Urinary bladder (tissue), 3 donors: ENCODE measurements at regions not wholly inside any gene's neighbourhood (a gene's known extent, or its start where the extent isn't known, plus 50 kb on each side); places are given as distances from the start of the nearest gene placed in this dataset.

Source experiments
- DNase-seq: peaks from one replicate; pipeline ENCODE4 v3.0.0-alpha.2; 2015; ENCODE audit errors: extremely low spot score
- H3K27ac ChIP-seq: one replicate; pipeline ENCODE4 v1.5.1; 2013; ENCODE audit warnings: low read depth, mild to moderate bottlenecking, moderate library complexity
- H3K36me3 ChIP-seq: one replicate; pipeline ENCODE4 v1.6.1; 2013; ENCODE audit warnings: mild to moderate bottlenecking, moderate library complexity; ENCODE audit not compliant: insufficient read depth
- H3K4me1 ChIP-seq: one replicate; pipeline ENCODE4 v1.6.1; 2013; ENCODE audit warnings: mild to moderate bottlenecking, moderate library complexity; ENCODE audit not compliant: insufficient read depth
- H3K4me3 ChIP-seq: one replicate; pipeline ENCODE4 v1.5.1; 2013; ENCODE audit warnings: low read depth, low read length
- WGBS: extraction: QIAGEN DNeasy Blood & Tissue Kit; methylation state at CpG from one replicate; pipeline ENCODE4 v1.1.7; 2013; 5-methylcytosine and 5-hydroxymethylcytosine counted together
- donor health status: healthy with polysubstance abuse.
- donor health status: healthy.

- no peak overlapping the region for H3K27ac ChIP-seq
- H3K4me3 ChIP-seq, result no peak overlapping the region
- H3K36me3 ChIP-seq, result no peaks in the 10 kb centered on the region
- DNase-seq, result no peak
- 92% methylated on average over 3 of the region's 3 CpGs for WGBS
- no peaks in the 10 kb centered on the region for H3K4me1 ChIP-seq
Observed at GRCh38 chr7:116310141-116310540, 99.8 kb downstream of the TES start.

- 96% methylated on average over 3 of the region's 3 CpGs for WGBS
- H3K27ac ChIP-seq, result no peak overlapping the region
- no peak for DNase-seq
- H3K36me3 ChIP-seq, result no peaks in the 10 kb centered on the region
- no peak overlapping the region for H3K4me3 ChIP-seq
- peaks cover 2% of the 10 kb centered on the region for H3K4me1 ChIP-seq
Observed at GRCh38 chr7:116311259-116311658, 100.9 kb downstream of the TES start.

DNA sequence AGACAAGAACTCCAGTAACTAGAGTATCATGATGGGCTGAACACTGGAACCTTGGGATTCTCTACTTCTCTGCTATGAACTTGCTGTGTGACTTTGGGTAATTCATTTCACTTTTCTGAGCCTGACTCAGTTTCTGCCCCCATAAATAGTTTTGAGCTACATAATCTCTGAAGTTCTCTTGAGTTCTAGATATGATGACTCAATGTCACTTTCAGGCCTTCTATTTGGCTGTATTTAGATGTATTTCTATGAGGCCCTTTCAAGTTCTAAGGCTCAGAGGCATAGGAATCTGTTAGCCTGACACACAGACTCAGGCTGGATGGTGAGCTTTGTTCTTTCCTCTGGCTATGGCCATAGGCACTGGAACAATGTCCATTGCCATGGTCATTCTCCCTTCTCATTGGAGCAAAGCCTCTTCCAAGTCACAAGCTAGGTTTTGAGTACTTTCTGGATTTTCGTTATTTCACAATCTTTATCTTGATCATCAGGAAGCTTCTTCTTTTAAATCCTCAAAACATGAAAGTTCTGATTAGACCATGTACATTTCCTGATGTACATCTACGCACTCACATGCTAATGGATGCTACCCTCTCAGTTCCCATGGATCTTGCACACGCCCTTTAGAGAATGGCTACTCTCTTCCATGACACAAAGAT is 101.6 kb downstream of the TES start:
- Histone ChIP-seq H3K4me1 (peaks cover 2% of the 10 kb centered on the region), H3K36me3 (no peaks in the 10 kb centered on the region), H3K4me3 (no peak overlapping the region), H3K27ac (no peak overlapping the region)
- DNase-seq, result no peak
- WGBS, result 96% methylated on average over 3 of the region's 3 CpGs

DNA sequence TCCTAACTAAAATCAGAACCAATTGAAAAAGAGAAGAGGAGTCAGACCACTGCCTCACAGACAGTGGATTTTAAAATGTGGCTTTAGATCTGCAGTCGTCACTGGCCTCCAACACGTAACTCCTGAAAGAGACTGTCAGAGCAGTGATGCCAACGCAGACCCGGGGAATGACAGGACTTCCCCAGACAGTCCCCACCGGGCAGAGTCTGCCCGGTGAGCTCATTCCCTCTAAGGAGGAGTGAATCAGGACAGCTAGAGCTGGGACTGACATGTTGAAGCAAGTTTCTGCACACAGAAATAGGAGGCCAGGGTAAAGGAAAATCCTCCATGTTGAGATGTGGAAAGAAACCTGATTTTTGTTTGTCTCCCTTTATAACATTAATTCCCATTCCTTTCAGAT is 105.0 kb downstream of the TES start:
- Histone ChIP-seq H3K27ac (no peak overlapping the region), H3K4me3 (no peak overlapping the region), H3K36me3 (no peaks in the 10 kb centered on the region), H3K4me1 (peaks cover 2% of the 10 kb centered on the region)
- DNase-seq, result no peak
- 62% methylated on average over 6 of the region's 6 CpGs for WGBS

GRCh38 chr7:116315803-116316202 is 105.5 kb downstream of the TES start:
- H3K36me3 ChIP-seq, result no peaks in the 10 kb centered on the region
- no peak overlapping the region for H3K4me3 ChIP-seq
- H3K4me1 ChIP-seq, result peaks cover 2% of the 10 kb centered on the region
- DNase-seq, result no peak
- WGBS, result 87% methylated on average over 3 of the region's 3 CpGs
- no peak overlapping the region for H3K27ac ChIP-seq

- H3K27ac ChIP-seq, result no peak overlapping the region
- H3K4me1 ChIP-seq, result peaks cover 2% of the 10 kb centered on the region
- H3K36me3 ChIP-seq, result no peaks in the 10 kb centered on the region
- no peak overlapping the region for H3K4me3 ChIP-seq
- 36% methylated on average over 7 of the region's 7 CpGs for WGBS
- DNase-seq, result no peak
Observed at GRCh38 chr7:116316838-116317628, 106.7 kb downstream of the TES start.

DNA sequence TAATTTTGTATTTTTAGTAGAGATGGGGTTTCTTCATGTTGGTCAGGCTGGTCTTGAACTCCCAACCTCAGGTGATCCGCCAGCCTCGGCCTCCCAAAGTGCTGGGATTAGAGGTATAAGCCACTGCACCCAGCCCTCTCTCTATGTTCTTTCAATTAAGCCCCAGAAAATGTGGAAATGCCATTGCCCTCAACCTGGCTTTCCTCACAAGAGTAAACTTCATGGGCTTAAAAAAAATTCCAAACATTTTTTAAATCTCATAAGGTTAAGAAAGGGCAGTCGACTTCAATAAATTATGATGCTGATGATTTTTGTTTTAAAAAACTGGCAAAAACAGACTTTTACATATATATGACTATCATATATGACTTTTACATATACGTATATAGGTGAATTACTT is 107.6 kb downstream of the TES start:
- peaks cover 2% of the 10 kb centered on the region for H3K4me1 ChIP-seq
- WGBS, result 79% methylated on average over 4 of the region's 4 CpGs
- no peaks in the 10 kb centered on the region for H3K36me3 ChIP-seq
- no peak overlapping the region for H3K27ac ChIP-seq
- no peak for DNase-seq
- H3K4me3 ChIP-seq, result no peak overlapping the region

DNA sequence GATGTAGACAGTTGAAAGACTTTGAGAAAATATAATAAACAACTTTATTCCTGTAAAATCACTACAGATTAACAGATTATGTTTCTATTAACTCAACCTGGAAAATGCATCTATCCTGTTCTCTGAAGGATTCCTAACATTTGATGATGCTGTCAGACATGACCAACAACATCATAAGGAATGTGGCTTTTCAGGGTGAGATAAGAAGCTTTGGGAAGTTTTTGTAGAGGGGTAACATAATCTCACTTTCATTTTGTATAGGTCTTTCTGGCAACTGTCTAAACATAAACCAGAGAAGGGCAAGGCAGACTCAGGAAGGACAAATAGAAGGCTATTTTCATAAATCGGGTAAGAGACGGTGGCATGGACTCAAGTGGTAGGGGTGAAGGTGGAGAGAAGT is 112.2 kb downstream of the TES start:
- Histone ChIP-seq H3K27ac (no peak overlapping the region), H3K4me3 (no peak overlapping the region), H3K36me3 (no peaks in the 10 kb centered on the region), H3K4me1 (no peaks in the 10 kb centered on the region)
- 91% methylated on average over 2 of the region's 2 CpGs for WGBS
- DNase-seq, result no peak

GRCh38 chr7:116324582-116324981 is 114.2 kb downstream of the TES start:
- Histone ChIP-seq H3K4me1 (no peaks in the 10 kb centered on the region), H3K27ac (no peak overlapping the region), H3K4me3 (no peak overlapping the region), H3K36me3 (no peaks in the 10 kb centered on the region)
- 92% methylated on average over 2 of the region's 2 CpGs for WGBS
- no peak for DNase-seq

DNA sequence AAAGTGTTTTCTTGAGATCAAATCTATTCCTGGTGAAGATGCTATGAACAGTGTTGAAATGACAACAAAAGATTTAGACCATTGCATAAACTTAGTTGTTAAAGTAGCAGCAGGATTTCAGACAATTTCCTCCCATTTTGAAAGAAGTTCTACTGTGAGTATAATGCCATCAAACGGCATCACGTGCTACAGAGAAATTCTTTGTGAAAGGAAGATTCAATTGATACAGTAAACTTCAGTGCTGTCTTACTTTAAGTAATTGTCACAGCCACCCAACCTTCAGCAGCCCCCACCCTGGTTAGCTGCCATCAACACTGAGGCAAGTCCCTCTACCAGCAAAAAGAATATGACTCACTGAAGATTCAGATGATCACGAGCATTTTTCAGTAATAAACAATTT is 115.2 kb downstream of the TES start:
- DNase-seq, result no peak
- H3K4me3 ChIP-seq, result no peak overlapping the region
- 61% methylated on average over 3 of the region's 3 CpGs for WGBS
- no peak overlapping the region for H3K27ac ChIP-seq
- H3K4me1 ChIP-seq, result no peaks in the 10 kb centered on the region
- H3K36me3 ChIP-seq, result no peaks in the 10 kb centered on the region

DNA sequence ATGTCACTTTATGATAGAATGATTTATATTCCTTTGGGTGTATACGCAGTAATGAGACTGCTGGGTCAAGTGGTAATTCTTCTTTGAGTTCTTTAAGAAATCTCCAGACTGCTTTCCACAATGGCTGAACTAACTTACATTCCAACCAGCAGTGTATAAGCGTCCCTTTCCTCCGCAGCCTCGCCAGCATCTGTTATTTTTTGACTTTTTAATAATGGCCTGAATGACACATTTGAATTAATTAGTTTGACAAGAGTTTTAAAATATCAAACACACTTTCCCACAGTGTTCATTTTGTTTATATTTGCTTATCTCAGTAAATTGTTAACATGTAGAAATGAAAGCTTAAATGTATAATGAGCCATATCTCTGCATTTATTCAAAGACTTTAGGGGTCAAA is 116.8 kb downstream of the TES start:
- WGBS, result 80% methylated on average over 4 of the region's 4 CpGs

GRCh38 chr7:116327752-116328151 is 117.4 kb downstream of the TES start:
- DNase-seq, result no peak
- WGBS, result 71% methylated on average over 7 of the region's 7 CpGs
- Histone ChIP-seq H3K36me3 (no peaks in the 10 kb centered on the region), H3K27ac (no peak overlapping the region), H3K4me1 (no peaks in the 10 kb centered on the region), H3K4me3 (no peak overlapping the region)

More for the DNA sequence above, 116.8 kb downstream of the TES start:
- no peak overlapping the region for H3K4me3 ChIP-seq
- no peak for DNase-seq
- H3K4me1 ChIP-seq, result no peaks in the 10 kb centered on the region
- H3K36me3 ChIP-seq, result no peaks in the 10 kb centered on the region
- no peak overlapping the region for H3K27ac ChIP-seq

- Histone ChIP-seq H3K36me3 (no peaks in the 10 kb centered on the region), H3K27ac (no peak overlapping the region), H3K4me1 (no peaks in the 10 kb centered on the region), H3K4me3 (no peak overlapping the region)
- DNase-seq, result no peak
- 39% methylated on average over 1 of the region's 1 CpG for WGBS
Observed at GRCh38 chr7:116328161-116328560, 117.8 kb downstream of the TES start.

GRCh38 chr7:116329686-116330503 is 119.6 kb downstream of the TES start:
- WGBS, result 49% methylated on average over 1 of the region's 1 CpG
- no peak for DNase-seq
- H3K36me3 ChIP-seq, result no peaks in the 10 kb centered on the region
- no peak overlapping the region for H3K27ac ChIP-seq
- no peak overlapping the region for H3K4me3 ChIP-seq
- no peaks in the 10 kb centered on the region for H3K4me1 ChIP-seq
